ENCODE measurements at regions not wholly inside any gene's neighbourhood (a gene's known extent, or its start where the extent isn't known, plus 50 kb on each side); places are given as distances from the start of the nearest gene placed in this dataset.

DNA sequence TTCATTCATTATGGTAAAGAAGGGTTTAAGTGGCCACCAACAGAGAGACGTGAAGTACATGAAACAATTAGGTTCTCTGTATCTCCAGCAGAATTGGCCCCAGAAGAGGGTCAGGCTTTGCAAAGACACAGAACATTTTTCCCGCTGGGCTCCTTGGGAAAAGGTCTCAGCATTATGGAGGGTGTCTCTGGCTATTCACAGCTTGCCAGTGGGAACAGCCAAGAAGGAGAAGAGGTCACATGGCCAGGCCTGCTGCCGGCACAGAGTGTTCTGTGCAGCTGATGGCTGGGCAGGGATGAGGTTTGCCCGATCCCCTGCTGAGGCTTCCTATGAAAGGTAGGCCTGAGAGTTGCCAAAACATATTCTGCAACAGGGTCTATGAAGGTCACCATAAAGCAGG lies 77.8 kb upstream of the LPP start:
- TF ChIP-seq, protein P1, sequence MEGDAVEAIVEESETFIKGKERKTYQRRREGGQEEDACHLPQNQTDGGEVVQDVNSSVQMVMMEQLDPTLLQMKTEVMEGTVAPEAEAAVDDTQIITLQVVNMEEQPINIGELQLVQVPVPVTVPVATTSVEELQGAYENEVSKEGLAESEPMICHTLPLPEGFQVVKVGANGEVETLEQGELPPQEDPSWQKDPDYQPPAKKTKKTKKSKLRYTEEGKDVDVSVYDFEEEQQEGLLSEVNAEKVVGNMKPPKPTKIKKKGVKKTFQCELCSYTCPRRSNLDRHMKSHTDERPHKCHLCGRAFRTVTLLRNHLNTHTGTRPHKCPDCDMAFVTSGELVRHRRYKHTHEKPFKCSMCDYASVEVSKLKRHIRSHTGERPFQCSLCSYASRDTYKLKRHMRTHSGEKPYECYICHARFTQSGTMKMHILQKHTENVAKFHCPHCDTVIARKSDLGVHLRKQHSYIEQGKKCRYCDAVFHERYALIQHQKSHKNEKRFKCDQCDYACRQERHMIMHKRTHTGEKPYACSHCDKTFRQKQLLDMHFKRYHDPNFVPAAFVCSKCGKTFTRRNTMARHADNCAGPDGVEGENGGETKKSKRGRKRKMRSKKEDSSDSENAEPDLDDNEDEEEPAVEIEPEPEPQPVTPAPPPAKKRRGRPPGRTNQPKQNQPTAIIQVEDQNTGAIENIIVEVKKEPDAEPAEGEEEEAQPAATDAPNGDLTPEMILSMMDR (IDR thresholded peaks at IDR 0.05), result no peak
- TF ChIP-seq POLR2A (IDR thresholded peaks at IDR 0.05), result no peak

All from thyroid gland (tissue), 4 donors.